GM13977 (cell line): ENCODE measurements at regions not wholly inside any gene's neighbourhood (a gene's known extent, or its start where the extent isn't known, plus 50 kb on each side); places are given as distances from the start of the nearest gene placed in this dataset.

ENCODE experiments used
- DNase-seq: peaks from one replicate; pipeline ENCODE4 v3.0.0; 2012; ENCODE audit warnings: low spot score
- in situ Hi-C: fragments of 300-500 bp; cut with MboI; formaldehyde crosslinking; loops from one replicate; pipeline ENCODE4 v1.12.0; 2022; ENCODE audit warnings: low sequenced_read_pairs, low pct_unique_long_range_greater_than_20kb, mixed read lengths, inconsistent platforms; ENCODE audit not compliant: unreplicated experiment
- TF ChIP-seq, protein P1 (sequence below): IDR thresholded peaks from 2 replicates; pipeline ENCODE4 v1.5.1; 2012; ENCODE audit warnings: mild to moderate bottlenecking, control low read depth; ENCODE audit not compliant: insufficient read depth; ENCODE audit errors: extremely low read depth, missing control alignments

DNA sequence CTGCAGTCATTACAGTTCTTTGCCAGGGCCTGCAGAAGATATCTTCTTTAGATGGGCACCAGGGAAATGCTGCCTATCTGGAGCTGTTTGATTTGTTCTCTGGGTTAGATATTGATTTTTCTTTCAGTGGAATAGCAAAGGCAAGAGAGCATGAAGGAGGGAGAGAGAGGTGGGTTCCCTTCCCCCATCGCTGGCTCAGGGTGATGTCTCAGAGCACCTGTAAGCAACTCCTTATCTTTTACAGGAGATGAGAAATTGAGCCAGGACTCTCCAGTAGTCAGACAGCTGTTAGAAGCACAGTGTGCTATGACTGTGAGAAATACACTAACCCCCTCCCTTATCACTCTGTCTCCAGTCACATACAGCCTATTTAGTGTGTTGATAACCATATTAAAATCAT, 89.3 kb upstream of the SLC24A5 start:
- in situ Hi-C loops, result no loop called here
- DNase-seq, result no peak
- TF ChIP-seq, protein P1, sequence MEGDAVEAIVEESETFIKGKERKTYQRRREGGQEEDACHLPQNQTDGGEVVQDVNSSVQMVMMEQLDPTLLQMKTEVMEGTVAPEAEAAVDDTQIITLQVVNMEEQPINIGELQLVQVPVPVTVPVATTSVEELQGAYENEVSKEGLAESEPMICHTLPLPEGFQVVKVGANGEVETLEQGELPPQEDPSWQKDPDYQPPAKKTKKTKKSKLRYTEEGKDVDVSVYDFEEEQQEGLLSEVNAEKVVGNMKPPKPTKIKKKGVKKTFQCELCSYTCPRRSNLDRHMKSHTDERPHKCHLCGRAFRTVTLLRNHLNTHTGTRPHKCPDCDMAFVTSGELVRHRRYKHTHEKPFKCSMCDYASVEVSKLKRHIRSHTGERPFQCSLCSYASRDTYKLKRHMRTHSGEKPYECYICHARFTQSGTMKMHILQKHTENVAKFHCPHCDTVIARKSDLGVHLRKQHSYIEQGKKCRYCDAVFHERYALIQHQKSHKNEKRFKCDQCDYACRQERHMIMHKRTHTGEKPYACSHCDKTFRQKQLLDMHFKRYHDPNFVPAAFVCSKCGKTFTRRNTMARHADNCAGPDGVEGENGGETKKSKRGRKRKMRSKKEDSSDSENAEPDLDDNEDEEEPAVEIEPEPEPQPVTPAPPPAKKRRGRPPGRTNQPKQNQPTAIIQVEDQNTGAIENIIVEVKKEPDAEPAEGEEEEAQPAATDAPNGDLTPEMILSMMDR, result no peak

DNA sequence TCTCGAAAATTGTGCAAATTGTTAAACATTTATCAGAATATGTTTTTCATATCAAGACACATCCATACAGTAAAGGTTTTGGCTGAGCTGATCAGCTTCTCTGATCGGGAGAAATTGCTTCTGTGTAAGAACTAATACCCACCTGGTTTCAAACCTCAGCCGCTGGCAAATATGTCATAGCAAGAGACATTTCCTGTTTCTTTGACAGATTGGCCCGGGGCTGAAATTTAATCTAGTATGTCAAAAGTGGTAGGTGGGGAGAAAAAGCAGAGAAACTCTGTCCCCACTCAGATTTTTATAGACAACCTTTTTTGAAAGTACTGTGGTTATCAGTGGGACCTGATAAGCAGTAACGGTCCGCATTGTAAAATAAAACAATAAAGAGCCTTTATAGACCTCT, 88.8 kb upstream of the SLC24A5 start:
- DNase-seq, result no peak
- in situ Hi-C loops, result no loop called here
- TF ChIP-seq, protein P1, result no peak

DNA sequence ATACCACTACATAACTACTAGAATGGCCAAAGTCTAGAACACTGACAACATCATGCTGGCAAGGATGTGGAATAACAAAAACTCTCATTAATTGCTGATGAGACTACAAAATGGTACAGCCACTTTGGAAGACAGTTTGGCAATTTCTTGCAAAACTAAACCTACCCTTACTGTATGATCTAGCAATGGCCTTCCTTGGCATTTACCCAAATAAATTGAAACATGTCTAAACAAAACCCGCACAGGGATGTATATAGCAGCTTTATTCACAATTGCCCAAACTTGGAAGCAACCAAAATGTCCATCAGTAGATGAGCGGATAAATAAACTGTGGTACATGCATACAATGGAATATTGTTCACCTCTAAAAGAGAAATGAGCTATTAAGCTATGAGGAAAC, 87.9 kb upstream of the SLC24A5 start:
- no peak for DNase-seq
- TF ChIP-seq, protein P1, result no peak
- in situ Hi-C loops, result no loop called here

DNA sequence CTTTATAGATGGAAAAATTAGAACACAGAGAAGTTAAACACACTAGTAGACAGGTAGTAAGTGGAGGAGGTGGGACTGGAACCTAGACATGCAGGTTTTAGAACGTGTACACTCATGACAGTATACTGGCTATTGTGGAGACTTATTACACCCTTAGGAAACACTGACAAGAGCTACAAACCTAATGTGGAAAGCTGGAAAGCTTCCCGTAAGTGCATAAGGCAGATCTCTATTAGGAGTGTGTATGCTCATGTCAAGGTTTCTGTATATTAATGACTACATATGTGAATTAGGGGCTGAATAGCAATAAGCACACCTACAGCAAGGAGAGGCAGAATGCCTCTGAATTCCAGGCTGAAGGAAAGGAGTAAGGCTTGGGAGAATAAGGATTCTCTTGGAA, 82.6 kb upstream of the SLC24A5 start:
- in situ Hi-C loops, result no loop called here

DNA sequence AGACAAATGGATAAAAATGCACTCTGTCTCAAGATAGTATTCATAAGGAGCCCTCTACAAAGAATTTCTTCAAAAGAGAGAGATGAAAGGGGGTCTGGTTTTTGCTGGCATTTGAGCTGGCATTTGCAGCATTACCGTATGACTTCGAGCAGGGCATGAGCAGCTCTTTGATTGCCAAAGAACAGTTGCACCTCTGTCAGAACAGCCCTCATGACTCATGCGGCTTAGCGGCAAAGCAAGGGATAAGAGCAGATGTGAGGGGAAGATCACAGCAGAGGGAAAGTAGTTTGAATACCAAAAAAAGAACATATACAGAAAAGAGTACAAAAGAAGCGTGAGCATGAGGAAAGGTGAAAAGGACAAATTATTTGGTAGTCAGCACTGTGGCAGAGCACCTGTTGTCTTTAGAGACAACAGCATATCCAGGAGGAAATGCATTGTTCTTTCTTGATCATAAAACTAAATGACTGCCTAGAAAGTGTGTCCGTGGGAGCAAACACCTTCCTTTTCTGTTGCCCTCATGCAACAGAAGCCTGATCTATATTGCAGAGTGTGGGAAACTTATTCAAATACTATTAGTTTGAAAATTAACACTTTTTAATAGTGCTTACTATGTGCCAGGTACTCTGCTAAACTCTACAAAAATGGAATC, 80.5 kb upstream of the SLC24A5 start:
- in situ Hi-C loops, result no loop called here

More for the DNA sequence above, 82.6 kb upstream of the SLC24A5 start:
- DNase-seq, result no peak
- TF ChIP-seq, protein P1, result no peak

DNA sequence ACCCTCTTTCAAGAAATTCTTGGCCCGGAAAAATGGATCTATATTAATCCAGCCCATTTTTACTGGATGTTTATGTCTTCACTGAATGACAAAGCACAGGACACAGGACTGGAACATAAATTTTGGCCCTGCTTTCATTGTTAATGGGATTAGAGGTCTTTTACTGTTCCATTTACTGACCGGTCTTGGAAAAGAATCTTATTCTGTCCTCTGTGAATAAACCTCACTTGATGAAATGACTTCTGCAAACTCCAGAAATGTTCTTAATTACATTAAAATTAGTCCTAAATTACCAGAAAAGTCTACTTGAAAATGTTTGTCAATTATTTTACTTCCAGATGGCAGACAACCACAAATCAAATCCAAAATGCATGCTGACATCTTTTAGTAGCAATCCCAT, 79.3 kb upstream of the SLC24A5 start:
- TF ChIP-seq, protein P1, result no peak
- in situ Hi-C loops, result no loop called here
- DNase-seq, result no peak

More for the DNA sequence above, 80.5 kb upstream of the SLC24A5 start:
- no peak for DNase-seq
- TF ChIP-seq, protein P1, result no peak
